Body of pancreas (tissue), 4 donors: ENCODE measurements at regions not wholly inside any gene's neighbourhood (a gene's known extent, or its start where the extent isn't known, plus 50 kb on each side); places are given as distances from the start of the nearest gene placed in this dataset.

Experiments used
- ATAC-seq: fragments of 150-250 bp; one replicate; pipeline ENCODE4 v1.9.1; 2016
- DNase-seq, 4 donors: peaks; one replicate each; pipeline ENCODE4 v3.0.0-alpha.2; 2019
- H3K27ac ChIP-seq, 4 donors: fragments of 200-600 bp; sonication (generic); 1 replicate in 3 of 4; 2 replicates in 1 of 4; pipeline versions ENCODE4 v1.5.1 to v1.6.1; 2016 to 2019; ENCODE audit warnings: mild to moderate bottlenecking in 1 of 4, mixed read lengths in 1 of 4, moderate library complexity in 1 of 4
- H3K27me3 ChIP-seq, 2 donors: fragments of 200-600 bp; sonication (generic); one replicate each; pipeline ENCODE4 v1.6.0; 2016; ENCODE audit warnings: mild to moderate bottlenecking in 1 of 2
- H3K36me3 ChIP-seq, 2 donors: fragments of 200-600 bp; sonication (generic); replicated peaks in 1 of 2; 2 replicates each; pipeline ENCODE4 v1.5.1; 2016; ENCODE audit warnings: low read depth in 2 of 2; ENCODE audit not compliant: insufficient read depth in 1 of 2
- H3K4me1 ChIP-seq: fragments of 200-600 bp; sonication (generic); one replicate; pipeline ENCODE4 v1.6.0; 2016
- H3K4me3 ChIP-seq, 2 donors: fragments of 200-600 bp; sonication (generic); 1 replicate in 1 of 2; 2 replicates in 1 of 2; pipeline ENCODE4 v1.5.1; 2016 to 2019
- H3K9me3 ChIP-seq, 3 donors: fragments of 200-600 bp; sonication (generic); 1 replicate in 2 of 3; 2 replicates in 1 of 3; pipeline ENCODE4 v1.5.1; 2016
- CTCF ChIP-seq, 7 experiments: fragments of 450-650 bp in 4 of 7; fragments of 200-600 bp in 3 of 7; sonication (generic) in 3 of 7; IDR thresholded peaks; one replicate each; pipeline ENCODE4 v1.5.1; 2016 to 2019; ENCODE audit warnings: antibody characterized with exemption in 7 of 7
- POLR2A ChIP-seq, 3 donors: fragments of 450-650 bp; IDR thresholded peaks; one replicate each; pipeline ENCODE4 v1.6.1; 2016; ENCODE audit warnings: antibody characterized with exemption in 3 of 3, mild to moderate bottlenecking in 2 of 3
- WGBS, 2 donors: methylation state at CpG; one replicate each; pipeline ENCODE4 v1.1.5; 2017; 5-methylcytosine and 5-hydroxymethylcytosine counted together
- intact Hi-C: fragments of 100-400 bp; cut with DNase I; formaldehyde crosslinking; loops from one replicate; pipeline ENCODE4 v1.15.1; 2023

GRCh38 chr12:27382924-27383323 is 50.3 kb downstream of the BMAL2 start:
- H3K27me3 ChIP-seq = no peaks in the 10 kb centered on the region
- H3K9me3 ChIP-seq = no peaks in the 10 kb centered on the region
- WGBS, 2 donors = 95 to 96% methylated on average over 3 of the region's 3 CpGs
- DNase-seq (no peak), ATAC-seq (no peak)
- H3K4me3 ChIP-seq = no peak overlapping the region
- H3K36me3 ChIP-seq = no peaks in the 10 kb centered on the region
- intact Hi-C loops = loop anchor here (5.0 kb wide), 1 partner anchor 46 kb away; no protein-coding TSS in a partner anchor
- no peak overlapping the region for H3K27ac ChIP-seq
- H3K4me1 ChIP-seq = no peaks in the 10 kb centered on the region
- TF ChIP-seq CTCF (IDR thresholded peaks at IDR 0.05) = no peak
- no peak for TF ChIP-seq POLR2A (IDR thresholded peaks at IDR 0.05)

- Histone ChIP-seq H3K36me3 (no peaks in the 10 kb centered on the region), H3K27ac (no peak overlapping the region), H3K4me1 (no peaks in the 10 kb centered on the region), H3K27me3 (no peaks in the 10 kb centered on the region), H3K4me3 (no peak overlapping the region), H3K9me3 (no peaks in the 10 kb centered on the region)
- intact Hi-C loops = loop anchor here (5.0 kb wide), 1 partner anchor 46 kb away; no protein-coding TSS in a partner anchor
- peak; percentile 81 for ATAC-seq
- WGBS, 2 donors = 54 to 63% methylated on average over 12 of the region's 12 CpGs
- peak; percentile 75 to 93 (median 78) for TF ChIP-seq CTCF (IDR thresholded peaks at IDR 0.05)
- no peak for TF ChIP-seq POLR2A (IDR thresholded peaks at IDR 0.05)
- DNase-seq = peak; percentile 77 to 86 (median 78)
These were observed 51.0 kb downstream of the BMAL2 start for GRCh38 chr12:27383429-27384260.

GRCh38 chr12:27384261-27384590 is 51.6 kb downstream of the BMAL2 start:
- 87 to 94% methylated on average over 1 of the region's 1 CpG for WGBS, 2 donors
- Histone ChIP-seq H3K27ac (no peak overlapping the region), H3K4me1 (no peaks in the 10 kb centered on the region), H3K36me3 (no peaks in the 10 kb centered on the region), H3K9me3 (no peaks in the 10 kb centered on the region), H3K4me3 (no peak overlapping the region), H3K27me3 (no peaks in the 10 kb centered on the region)
- intact Hi-C loops = loop anchor here (5.0 kb wide), 1 partner anchor 47 kb away; no protein-coding TSS in a partner anchor
- DNase-seq (no peak), ATAC-seq (no peak)
- TF ChIP-seq POLR2A (IDR thresholded peaks at IDR 0.05) (no peak), CTCF (IDR thresholded peaks at IDR 0.05) (no peak)

- no peak for ATAC-seq
- Histone ChIP-seq H3K4me3 (no peak overlapping the region), H3K9me3 (no peaks in the 10 kb centered on the region), H3K27me3 (no peaks in the 10 kb centered on the region), H3K36me3 (no peaks in the 10 kb centered on the region), H3K4me1 (no peaks in the 10 kb centered on the region), H3K27ac (no peak overlapping the region)
- intact Hi-C loops = no loop called here
- WGBS, 2 donors = 78 to 81% methylated on average over 10 of the region's 10 CpGs
- DNase-seq = no peak
- no peak for TF ChIP-seq CTCF (IDR thresholded peaks at IDR 0.05)
- TF ChIP-seq POLR2A (IDR thresholded peaks at IDR 0.05) = no peak
These were observed 53.3 kb downstream of the BMAL2 start for GRCh38 chr12:27385766-27386564.
